ENCODE measurements at regions not wholly inside any gene's neighbourhood (a gene's known extent, or its start where the extent isn't known, plus 50 kb on each side); places are given as distances from the start of the nearest gene placed in this dataset.

GRCh38 chr2:2919574-2920365, 457.8 kb downstream of the EIPR1 start:
- Histone ChIP-seq H3K9me3 (no peaks in the 10 kb centered on the region), H3K27me3 (no peaks in the 10 kb centered on the region), H3K4me3 (no peak overlapping the region), H3K4me1 (no peaks in the 10 kb centered on the region), H3K36me3 (no peaks in the 10 kb centered on the region), H3K27ac (no peak overlapping the region)
- TF ChIP-seq CTCF (IDR thresholded peaks at IDR 0.05) (no peak), POLR2A (IDR thresholded peaks at IDR 0.05) (no peak)
- intact Hi-C loops (cut with DNase I; ENCODE audit: low total_unique reads): no loop called here
- DNase-seq: no peak

GRCh38 chr2:2919026-2919425, 458.6 kb downstream of the EIPR1 start:
- no peak overlapping the region for H3K27ac ChIP-seq
- DNase-seq: no peak
- TF ChIP-seq POLR2A (IDR thresholded peaks at IDR 0.05) (no peak), CTCF (IDR thresholded peaks at IDR 0.05) (no peak)
- no peaks in the 10 kb centered on the region for H3K36me3 ChIP-seq
- H3K27me3 ChIP-seq: no peaks in the 10 kb centered on the region
- H3K4me1 ChIP-seq: no peaks in the 10 kb centered on the region
- no peak overlapping the region for H3K4me3 ChIP-seq
- H3K9me3 ChIP-seq: no peaks in the 10 kb centered on the region
- intact Hi-C loops (cut with DNase I; ENCODE audit: low total_unique reads): no loop called here

- intact Hi-C loops (cut with DNase I; ENCODE audit: low total_unique reads): no loop called here
- Histone ChIP-seq H3K36me3 (no peaks in the 10 kb centered on the region), H3K27ac (no peak overlapping the region), H3K4me1 (no peaks in the 10 kb centered on the region), H3K4me3 (no peak overlapping the region), H3K27me3 (no peaks in the 10 kb centered on the region), H3K9me3 (no peaks in the 10 kb centered on the region)
- TF ChIP-seq POLR2A (IDR thresholded peaks at IDR 0.05) (no peak), CTCF (IDR thresholded peaks at IDR 0.05) (no peak)
- no peak for DNase-seq
These were observed 461.0 kb downstream of the EIPR1 start for GRCh38 chr2:2916621-2917020.

- TF ChIP-seq CTCF (IDR thresholded peaks at IDR 0.05): no peak
- TF ChIP-seq POLR2A (IDR thresholded peaks at IDR 0.05): no peak
- Histone ChIP-seq H3K27me3 (no peaks in the 10 kb centered on the region), H3K27ac (no peak overlapping the region), H3K4me1 (no peaks in the 10 kb centered on the region), H3K36me3 (no peaks in the 10 kb centered on the region), H3K4me3 (no peak overlapping the region), H3K9me3 (no peaks in the 10 kb centered on the region)
- DNase-seq: no peak
- intact Hi-C loops (cut with DNase I; ENCODE audit: low total_unique reads): no loop called here
These were observed 463.4 kb downstream of the EIPR1 start for GRCh38 chr2:2914252-2914651.

GRCh38 chr2:2913601-2914120, 464.0 kb downstream of the EIPR1 start:
- no peak overlapping the region for H3K4me3 ChIP-seq
- no peaks in the 10 kb centered on the region for H3K9me3 ChIP-seq
- no peak for TF ChIP-seq CTCF (IDR thresholded peaks at IDR 0.05)
- no peak for DNase-seq
- intact Hi-C loops (cut with DNase I; ENCODE audit: low total_unique reads): no loop called here
- no peak overlapping the region for H3K27ac ChIP-seq
- no peaks in the 10 kb centered on the region for H3K4me1 ChIP-seq
- H3K27me3 ChIP-seq: no peaks in the 10 kb centered on the region
- H3K36me3 ChIP-seq: no peaks in the 10 kb centered on the region

Measured in uterus (tissue), 3 donors.